GM12874 (cell line): ENCODE measurements at regions not wholly inside any gene's neighbourhood (a gene's known extent, or its start where the extent isn't known, plus 50 kb on each side); places are given as distances from the start of the nearest gene placed in this dataset.

Experiments
- CTCF ChIP-seq: IDR thresholded peaks from 2 replicates; pipeline ENCODE4 v1.5.1; 2011; ENCODE audit warnings: low read depth, mild to moderate bottlenecking, control low read depth, low read length, moderate library complexity; ENCODE audit not compliant: insufficient read depth

DNA sequence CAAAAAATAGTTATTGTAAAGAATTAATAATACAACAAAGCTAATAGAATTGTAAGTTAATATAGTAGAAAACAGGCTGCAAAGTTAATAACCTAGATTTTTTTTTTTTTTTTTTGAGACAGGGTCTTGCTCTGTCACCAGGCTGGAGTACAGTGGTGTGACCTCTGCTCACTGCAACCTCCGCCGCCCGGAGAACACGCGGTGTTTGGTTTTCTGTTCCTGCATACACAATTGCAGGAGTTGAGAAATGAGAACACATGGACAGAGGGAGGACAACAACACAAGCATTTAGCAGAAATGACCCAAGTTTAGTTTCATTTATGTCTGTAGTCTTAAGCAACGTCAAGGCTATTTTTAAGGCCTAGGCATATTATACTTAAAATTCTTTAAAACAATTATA, 145.9 kb upstream of the PCDH10 start:
- TF ChIP-seq CTCF: no peak

GRCh38 chr4:133014473-133015135, 134.5 kb upstream of the PCDH10 start:
- TF ChIP-seq CTCF: no peak

- TF ChIP-seq CTCF: no peak
Observed at GRCh38 chr4:133045288-133045687, 103.8 kb upstream of the PCDH10 start.

GRCh38 chr4:133046156-133046555, 102.9 kb upstream of the PCDH10 start:
- TF ChIP-seq CTCF: no peak

- TF ChIP-seq CTCF: no peak
Observed at GRCh38 chr4:133058701-133059100, 90.4 kb upstream of the PCDH10 start.

DNA sequence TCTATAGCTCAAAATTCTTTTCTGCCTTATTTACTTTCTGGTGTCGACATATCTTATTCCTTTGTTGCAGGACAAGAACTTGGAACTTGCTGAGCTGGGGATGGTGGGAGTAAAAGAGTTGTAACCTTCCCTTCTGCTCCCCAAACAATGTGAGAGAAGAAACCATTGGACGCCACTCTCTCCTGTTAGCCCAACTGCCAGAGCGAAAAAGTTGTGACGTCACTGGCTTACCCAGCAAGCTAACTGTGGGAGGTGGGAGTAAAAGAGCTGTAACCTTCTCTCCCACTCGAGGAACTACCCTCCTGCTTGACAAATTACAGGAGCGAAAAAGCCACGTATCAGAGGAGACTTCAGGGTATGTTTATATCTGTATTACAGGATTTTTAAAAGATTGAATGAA, 90.0 kb upstream of the PCDH10 start:
- no peak for TF ChIP-seq CTCF

- TF ChIP-seq CTCF: no peak
Observed at GRCh38 chr4:133062851-133063250, 86.2 kb upstream of the PCDH10 start.
